GM12801 (cell line): ENCODE measurements at regions not wholly inside any gene's neighbourhood (a gene's known extent, or its start where the extent isn't known, plus 50 kb on each side); places are given as distances from the start of the nearest gene placed in this dataset.

Experiments
- CTCF ChIP-seq: IDR thresholded peaks from one replicate; pipeline ENCODE4 v1.5.1; 2011; ENCODE audit warnings: control low read depth; ENCODE audit not compliant: insufficient read length; ENCODE audit errors: extremely low read depth

- no peak for TF ChIP-seq CTCF
Observed at GRCh38 chr1:221343607-221344006, 398.3 kb downstream of the DUSP10 start.

- no peak for TF ChIP-seq CTCF
Observed at GRCh38 chr1:221344693-221345092, 397.2 kb downstream of the DUSP10 start.

- TF ChIP-seq CTCF = no peak
Observed at GRCh38 chr1:221347706-221348105, 394.2 kb downstream of the DUSP10 start.

- TF ChIP-seq CTCF = no peak
Observed at GRCh38 chr1:221350091-221350490, 391.8 kb downstream of the DUSP10 start.

- no peak for TF ChIP-seq CTCF
Observed at GRCh38 chr1:221356693-221357092, 385.2 kb downstream of the DUSP10 start.

- TF ChIP-seq CTCF = no peak
Observed at GRCh38 chr1:221363039-221363438, 378.9 kb downstream of the DUSP10 start.

GRCh38 chr1:221366495-221367110 is 375.3 kb downstream of the DUSP10 start:
- no peak for TF ChIP-seq CTCF
